Gastroesophageal sphincter (tissue), 4 donors: ENCODE measurements at regions not wholly inside any gene's neighbourhood (a gene's known extent, or its start where the extent isn't known, plus 50 kb on each side); places are given as distances from the start of the nearest gene placed in this dataset.

ENCODE experiments used
- ATAC-seq: fragments of 150-250 bp; one replicate; pipeline ENCODE4 v1.9.1; 2016; ENCODE audit warnings: mild to moderate bottlenecking, moderate library complexity
- H3K27ac ChIP-seq, 4 donors: fragments of 200-600 bp; sonication (generic) in 3 of 4; 1 replicate in 3 of 4; 2 replicates in 1 of 4; pipeline ENCODE4 v1.5.1; 2016 to 2019
- H3K27me3 ChIP-seq: fragments of 200-600 bp; sonication (generic); one replicate; pipeline ENCODE4 v1.5.1; 2019
- H3K36me3 ChIP-seq, 2 donors: fragments of 200-600 bp; sonication (generic); one replicate each; pipeline ENCODE4 v1.5.1; 2019; ENCODE audit warnings: control low read depth in 1 of 2
- H3K4me1 ChIP-seq, 3 donors: fragments of 200-600 bp; sonication (generic); 1 replicate in 2 of 3; 2 replicates in 1 of 3; pipeline ENCODE4 v1.5.1; 2016 to 2019; ENCODE audit warnings: control low read depth in 2 of 3
- H3K4me3 ChIP-seq, 2 donors: fragments of 200-600 bp; sonication (generic); one replicate each; pipeline ENCODE4 v1.5.1; 2019; ENCODE audit warnings: mild to moderate bottlenecking in 1 of 2, moderate library complexity in 1 of 2
- H3K9me3 ChIP-seq, 3 donors: fragments of 200-600 bp; sonication (generic); one replicate each; pipeline ENCODE4 v1.5.1; 2017 to 2019; ENCODE audit warnings: control low read depth in 2 of 3
- EP300 ChIP-seq: sonication (generic); formaldehyde crosslinking; IDR thresholded peaks from one replicate; pipeline ENCODE4 v1.6.1; 2017; ENCODE audit warnings: antibody characterized with exemption, mild to moderate bottlenecking
- POLR2A ChIP-seq, 2 donors: fragments of 450-650 bp; IDR thresholded peaks; one replicate each; pipeline ENCODE4 v1.6.1; 2017; ENCODE audit warnings: antibody characterized with exemption in 2 of 2, mild to moderate bottlenecking in 2 of 2, moderate library complexity in 1 of 2
- POLR2AphosphoS5 ChIP-seq: sonication (generic); formaldehyde crosslinking; IDR thresholded peaks from one replicate; pipeline ENCODE4 v1.6.1; 2017; ENCODE audit warnings: antibody characterized with exemption
- WGBS, 2 donors: methylation state at CpG; one replicate each; pipeline ENCODE4 v1.1.5; 2018; ENCODE audit warnings: low coverage in 1 of 2; 5-methylcytosine and 5-hydroxymethylcytosine counted together
- TF ChIP-seq, protein P1 (sequence below), 4 experiments: fragments of 200-600 bp in 2 of 4; fragments of 450-650 bp in 2 of 4; sonication (generic) in 1 of 4; IDR thresholded peaks; one replicate each; pipeline ENCODE4 v1.5.1; 2017 to 2019; ENCODE audit warnings: antibody characterized with exemption in 4 of 4, mild to moderate bottlenecking in 2 of 4, moderate library complexity in 2 of 4

DNA sequence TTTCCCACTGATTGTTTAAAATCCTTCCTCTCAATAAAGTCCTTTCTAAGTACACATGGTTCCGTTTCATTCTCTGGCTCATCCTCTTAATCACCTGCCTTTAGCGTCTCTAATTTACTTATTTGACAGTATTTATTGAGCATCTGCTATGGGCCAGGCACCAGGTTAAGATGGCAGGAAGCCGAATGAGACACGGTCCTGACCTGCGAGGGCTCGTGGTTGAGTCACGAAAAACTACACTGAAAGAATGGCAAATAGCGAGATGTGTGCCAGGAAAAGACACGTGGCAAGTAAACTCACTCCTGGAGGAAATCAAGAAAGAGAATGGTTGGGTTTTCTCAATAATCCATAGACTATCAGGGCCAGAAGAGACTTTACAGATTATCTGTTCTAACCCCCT, 60.9 kb downstream of the HES1 start:
- no peak for ATAC-seq
- no peaks in the 10 kb centered on the region for H3K9me3 ChIP-seq
- WGBS, 2 donors: 92 to 93% methylated on average over 3 to 7 of the region's 9 CpGs
- no peak overlapping the region for H3K4me3 ChIP-seq
- no peaks in the 10 kb centered on the region for H3K36me3 ChIP-seq
- no peaks in the 10 kb centered on the region for H3K4me1 ChIP-seq
- H3K27me3 ChIP-seq: no peaks in the 10 kb centered on the region
- TF ChIP-seq POLR2AphosphoS5: no peak
- TF ChIP-seq POLR2A (IDR thresholded peaks at IDR 0.05): no peak
- TF ChIP-seq EP300: no peak
- TF ChIP-seq, protein P1, sequence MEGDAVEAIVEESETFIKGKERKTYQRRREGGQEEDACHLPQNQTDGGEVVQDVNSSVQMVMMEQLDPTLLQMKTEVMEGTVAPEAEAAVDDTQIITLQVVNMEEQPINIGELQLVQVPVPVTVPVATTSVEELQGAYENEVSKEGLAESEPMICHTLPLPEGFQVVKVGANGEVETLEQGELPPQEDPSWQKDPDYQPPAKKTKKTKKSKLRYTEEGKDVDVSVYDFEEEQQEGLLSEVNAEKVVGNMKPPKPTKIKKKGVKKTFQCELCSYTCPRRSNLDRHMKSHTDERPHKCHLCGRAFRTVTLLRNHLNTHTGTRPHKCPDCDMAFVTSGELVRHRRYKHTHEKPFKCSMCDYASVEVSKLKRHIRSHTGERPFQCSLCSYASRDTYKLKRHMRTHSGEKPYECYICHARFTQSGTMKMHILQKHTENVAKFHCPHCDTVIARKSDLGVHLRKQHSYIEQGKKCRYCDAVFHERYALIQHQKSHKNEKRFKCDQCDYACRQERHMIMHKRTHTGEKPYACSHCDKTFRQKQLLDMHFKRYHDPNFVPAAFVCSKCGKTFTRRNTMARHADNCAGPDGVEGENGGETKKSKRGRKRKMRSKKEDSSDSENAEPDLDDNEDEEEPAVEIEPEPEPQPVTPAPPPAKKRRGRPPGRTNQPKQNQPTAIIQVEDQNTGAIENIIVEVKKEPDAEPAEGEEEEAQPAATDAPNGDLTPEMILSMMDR (IDR thresholded peaks at IDR 0.05): no peak
- H3K27ac ChIP-seq: no peak overlapping the region

- WGBS, 2 donors: 77 to 86% methylated on average over 4 to 6 of the region's 7 CpGs
- TF ChIP-seq POLR2A (IDR thresholded peaks at IDR 0.05) (no peak), POLR2AphosphoS5 (no peak), EP300 (no peak)
- TF ChIP-seq, protein P1 (IDR thresholded peaks at IDR 0.05): no peak
- Histone ChIP-seq H3K4me3 (no peak overlapping the region), H3K36me3 (no peaks in the 10 kb centered on the region), H3K27ac (no peak overlapping the region), H3K27me3 (no peaks in the 10 kb centered on the region), H3K9me3 (no peaks in the 10 kb centered on the region), H3K4me1 (no peaks in the 10 kb centered on the region)
- no peak for ATAC-seq
Observed at GRCh38 chr3:194197396-194197960, 61.5 kb downstream of the HES1 start.

GRCh38 chr3:194197981-194198695, 62.2 kb downstream of the HES1 start:
- H3K9me3 ChIP-seq: no peaks in the 10 kb centered on the region
- 93% methylated on average over 3 to 8 of the region's 9 CpGs for WGBS, 2 donors
- no peak overlapping the region for H3K4me3 ChIP-seq
- peaks cover 5% of the 10 kb centered on the region for H3K27me3 ChIP-seq
- no peak for ATAC-seq
- H3K4me1 ChIP-seq: no peaks in the 10 kb centered on the region
- H3K27ac ChIP-seq: no peak overlapping the region
- TF ChIP-seq POLR2AphosphoS5: no peak
- TF ChIP-seq EP300: no peak
- TF ChIP-seq, protein P1 (IDR thresholded peaks at IDR 0.05): no peak
- TF ChIP-seq POLR2A (IDR thresholded peaks at IDR 0.05): no peak
- H3K36me3 ChIP-seq: no peaks in the 10 kb centered on the region

DNA sequence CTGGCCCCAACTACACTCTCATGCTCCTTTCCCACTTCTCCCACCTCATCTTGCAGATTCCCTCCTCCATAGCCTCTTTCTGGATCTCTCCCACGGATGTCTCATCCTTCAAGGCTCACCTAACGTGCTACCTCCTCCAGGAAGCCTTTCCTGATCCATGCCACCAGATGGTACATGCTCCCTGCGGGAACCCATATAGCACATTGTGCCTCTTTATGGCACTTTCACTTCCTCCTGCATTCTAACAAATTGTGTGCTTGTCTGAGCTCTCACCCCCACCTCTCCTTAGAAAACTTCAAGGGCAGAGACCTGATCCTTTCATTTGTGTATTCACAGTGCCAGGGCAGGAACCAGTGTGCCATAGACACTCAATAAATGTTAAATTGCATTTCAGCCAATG, 63.0 kb downstream of the HES1 start:
- peaks cover 0 to 2% (median 0%) of the 10 kb centered on the region in 3 donors for H3K4me1 ChIP-seq
- H3K36me3 ChIP-seq: no peaks in the 10 kb centered on the region
- H3K9me3 ChIP-seq: no peaks in the 10 kb centered on the region
- 82 to 91% methylated on average over 3 of the region's 3 CpGs for WGBS, 2 donors
- peaks cover 13% of the 10 kb centered on the region for H3K27me3 ChIP-seq
- TF ChIP-seq, protein P1 (IDR thresholded peaks at IDR 0.05): no peak
- TF ChIP-seq POLR2A (IDR thresholded peaks at IDR 0.05): no peak
- TF ChIP-seq POLR2AphosphoS5: no peak
- H3K4me3 ChIP-seq: no peak overlapping the region
- ATAC-seq: no peak
- no peak overlapping the region for H3K27ac ChIP-seq
